ENCODE measurements at regions not wholly inside any gene's neighbourhood (a gene's known extent, or its start where the extent isn't known, plus 50 kb on each side); places are given as distances from the start of the nearest gene placed in this dataset.
"Not testable (repeated sequence)": the region's sequence is repeated elsewhere in the genome, so short reads cannot be mapped to it uniquely, and the experiment has no call there.

DNA sequence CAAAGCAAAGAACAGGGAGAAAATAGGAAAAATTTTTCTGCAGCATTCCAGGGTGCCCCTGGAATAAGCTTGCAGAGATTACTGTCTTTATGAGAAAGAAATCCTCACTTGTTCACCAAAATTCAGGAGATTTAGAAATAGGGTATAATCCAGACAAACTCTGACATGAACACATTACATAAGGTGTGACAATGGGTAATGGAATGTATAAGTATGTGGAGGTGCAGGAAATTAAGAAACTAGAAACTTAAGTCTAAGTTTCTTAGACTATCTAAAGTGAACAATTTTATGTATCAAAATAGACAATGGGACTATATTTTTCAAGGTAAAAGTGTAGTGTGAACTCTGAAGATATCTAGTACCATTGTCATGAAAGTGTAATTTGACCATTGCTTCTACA, 140.0 kb upstream of the KITLG start:
- POLR2A ChIA-PET: no interaction called here

DNA sequence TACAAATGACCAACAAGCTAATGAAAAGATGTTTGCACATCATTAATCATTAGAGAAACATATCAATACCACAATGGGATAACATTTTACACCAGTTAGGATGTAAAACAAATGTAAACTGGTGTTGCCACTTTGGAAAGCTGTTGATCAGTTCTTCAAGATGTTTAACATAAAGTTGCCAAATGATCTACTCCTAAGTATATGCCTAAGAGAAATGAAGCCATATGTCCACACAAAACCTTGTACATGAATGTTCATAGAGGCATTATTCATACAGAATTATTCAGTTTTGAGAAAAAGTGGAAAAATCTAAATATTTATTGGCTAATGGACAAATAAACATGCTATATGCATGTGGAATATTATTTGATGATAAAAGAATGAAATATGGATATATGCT, 136.9 kb upstream of the KITLG start:
- POLR2A ChIA-PET: no interaction called here

More for the DNA sequence above, 140.0 kb upstream of the KITLG start:
- CTCF ChIA-PET: no interaction called here

DNA sequence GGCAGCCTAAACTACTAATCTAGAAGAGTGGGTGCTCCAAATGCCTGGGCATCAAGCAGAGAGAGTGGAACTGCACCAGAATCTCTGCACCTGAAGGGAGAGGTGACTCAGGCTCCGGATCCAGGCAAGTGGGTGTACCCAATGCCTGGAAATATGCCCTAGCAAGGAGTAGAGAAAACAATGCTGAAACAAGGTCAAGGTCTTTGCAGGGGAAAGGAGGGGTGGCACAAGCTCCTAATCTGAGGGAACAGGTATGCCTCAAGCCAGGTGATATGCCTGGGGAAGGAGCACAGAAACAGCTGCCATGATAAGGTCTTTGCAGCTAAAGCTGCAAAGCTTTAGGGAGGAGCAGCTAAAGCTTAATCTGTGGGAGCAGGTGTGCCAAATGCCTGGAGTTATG, 136.0 kb upstream of the KITLG start:
- POLR2A ChIA-PET: no interaction called here

More for the DNA sequence above, 136.9 kb upstream of the KITLG start:
- CTCF ChIA-PET: no interaction called here

GRCh38 chr12:88715673-88716072, 135.4 kb upstream of the KITLG start:
- CTCF ChIA-PET: no interaction called here
- POLR2A ChIA-PET: no interaction called here

More for the DNA sequence above, 136.0 kb upstream of the KITLG start:
- CTCF ChIA-PET: no interaction called here

GRCh38 chr12:88714263-88714882, 134.1 kb upstream of the KITLG start:
- POLR2A ChIA-PET, CTCF ChIA-PET: not testable (repeated sequence)

- ChIA-PET CTCF (no interaction called here), POLR2A (no interaction called here)
These were observed 127.5 kb upstream of the KITLG start for GRCh38 chr12:88707800-88708199.

- POLR2A ChIA-PET: no interaction called here
- CTCF ChIA-PET: no interaction called here
These were observed 126.0 kb upstream of the KITLG start for GRCh38 chr12:88706286-88706685.

GRCh38 chr12:88703790-88704189, 123.5 kb upstream of the KITLG start:
- POLR2A ChIA-PET: no interaction called here
- CTCF ChIA-PET: no interaction called here

DNA sequence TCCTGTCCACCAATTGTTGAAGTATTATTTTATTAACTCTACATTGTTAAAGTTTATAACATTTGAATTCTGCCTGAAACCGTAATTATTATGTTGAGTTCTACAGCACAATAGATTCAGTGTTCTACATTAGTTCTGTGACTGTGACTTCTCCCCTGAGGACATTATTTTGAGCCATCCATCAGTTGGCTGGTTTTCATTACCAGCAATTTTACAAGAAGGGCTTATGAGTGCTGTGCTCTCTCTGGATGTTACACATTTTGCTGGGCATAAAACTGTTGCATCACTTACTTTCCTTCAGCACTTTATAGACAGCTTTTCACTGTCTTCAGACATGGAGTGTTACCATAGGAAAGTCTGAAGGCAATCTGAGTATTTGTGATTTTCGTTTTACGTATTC, 118.2 kb upstream of the KITLG start:
- CTCF ChIA-PET: no interaction called here

GRCh38 chr12:88693837-88694445, 113.7 kb upstream of the KITLG start:
- POLR2A ChIA-PET: no interaction called here

More for the DNA sequence above, 118.2 kb upstream of the KITLG start:
- POLR2A ChIA-PET: no interaction called here

GRCh38 chr12:88691811-88692210, 111.5 kb upstream of the KITLG start:
- CTCF ChIA-PET: no interaction called here
- POLR2A ChIA-PET: no interaction called here

More at GRCh38 chr12:88693837-88694445, 113.7 kb upstream of the KITLG start:
- CTCF ChIA-PET: no interaction called here

- ChIA-PET CTCF (no interaction called here), POLR2A (no interaction called here)
These were observed 104.3 kb upstream of the KITLG start for GRCh38 chr12:88684610-88685009.

- POLR2A ChIA-PET: no interaction called here
- CTCF ChIA-PET: no interaction called here
These were observed 103.9 kb upstream of the KITLG start for GRCh38 chr12:88684170-88684569.

GRCh38 chr12:88683628-88684027, 103.4 kb upstream of the KITLG start:
- POLR2A ChIA-PET: no interaction called here
- CTCF ChIA-PET: no interaction called here

GRCh38 chr12:88681271-88681670, 101.0 kb upstream of the KITLG start:
- CTCF ChIA-PET: interaction anchor here (0.7 kb wide), 1 partner anchor 12 kb away, joined by 4 read pairs; no protein-coding TSS in a partner anchor
- POLR2A ChIA-PET: no interaction called here

- POLR2A ChIA-PET: no interaction called here
- CTCF ChIA-PET: no interaction called here
These were observed 97.2 kb upstream of the KITLG start for GRCh38 chr12:88677464-88677863.

GRCh38 chr12:88667615-88668014, 87.3 kb upstream of the KITLG start:
- CTCF ChIA-PET, POLR2A ChIA-PET: not testable (repeated sequence)

DNA sequence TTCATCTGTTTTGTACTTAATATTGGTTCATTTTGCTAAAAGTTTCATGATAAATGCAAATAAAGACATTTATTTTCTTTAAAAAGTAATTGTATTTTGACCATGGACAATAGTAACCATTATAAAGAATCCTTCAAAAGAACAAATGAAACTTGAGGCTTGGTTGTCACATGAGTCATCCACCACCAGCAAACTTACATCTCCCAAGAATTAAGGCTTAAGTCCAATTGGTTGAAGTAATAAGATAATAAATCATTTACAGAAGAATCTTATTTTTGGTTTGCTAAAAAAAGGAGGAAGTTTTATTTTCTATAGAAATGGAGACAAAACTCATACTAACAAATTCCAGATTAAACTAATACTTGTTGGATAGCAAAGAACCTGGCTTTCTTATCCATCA, 84.8 kb upstream of the KITLG start:
- ChIA-PET POLR2A (no interaction called here), CTCF (no interaction called here)

GRCh38 chr12:88662961-88663360, 82.7 kb upstream of the KITLG start:
- POLR2A ChIA-PET: no interaction called here
- CTCF ChIA-PET: no interaction called here

DNA sequence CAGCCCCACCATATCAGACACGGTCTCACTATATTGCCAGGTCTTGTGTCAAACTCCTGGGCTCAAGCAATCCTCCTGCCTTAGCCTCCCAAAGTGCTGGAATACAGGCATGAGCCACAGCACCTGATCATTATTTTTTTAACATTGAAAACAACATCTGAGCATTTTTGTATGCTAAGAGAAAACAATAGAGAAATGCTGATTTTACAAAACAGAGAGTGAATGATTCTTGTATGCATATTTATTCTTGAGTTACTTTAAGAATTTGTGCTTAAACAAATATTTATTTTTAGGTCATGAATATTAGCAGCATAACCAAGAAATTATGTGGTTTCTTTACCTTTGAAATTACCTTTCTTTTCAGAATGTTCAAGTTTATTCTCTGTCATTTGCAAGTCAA, 81.8 kb upstream of the KITLG start:
- POLR2A ChIA-PET: no interaction called here

GRCh38 chr12:88658009-88658408, 77.7 kb upstream of the KITLG start:
- CTCF ChIA-PET: no interaction called here
- POLR2A ChIA-PET: no interaction called here

More for the DNA sequence above, 81.8 kb upstream of the KITLG start:
- CTCF ChIA-PET: no interaction called here

GRCh38 chr12:88650715-88651114, 70.4 kb upstream of the KITLG start:
- POLR2A ChIA-PET: no interaction called here
- CTCF ChIA-PET: no interaction called here
